GM18909 (cell line): ENCODE measurements at regions not wholly inside any gene's neighbourhood (a gene's known extent, or its start where the extent isn't known, plus 50 kb on each side); places are given as distances from the start of the nearest gene placed in this dataset.

Experiments used
- ATAC-seq: cut with Tn5 transposase; IDR thresholded peaks from one replicate; pipeline ENCODE4 v1.9.1; 2021; ENCODE audit warnings: mild to moderate bottlenecking; ENCODE audit not compliant: unreplicated experiment, poor library complexity

GRCh38 chr16:62546701-62547100 lies 510.5 kb upstream of the CDH8 start:
- ATAC-seq = no peak

GRCh38 chr16:62545039-62545438 lies 508.8 kb upstream of the CDH8 start:
- ATAC-seq = no peak

GRCh38 chr16:62543516-62543915 lies 507.3 kb upstream of the CDH8 start:
- no peak for ATAC-seq

- no peak for ATAC-seq
Observed at GRCh38 chr16:62539657-62540056, 503.4 kb upstream of the CDH8 start.

- ATAC-seq = no peak
Observed at GRCh38 chr16:62530426-62530825, 494.2 kb upstream of the CDH8 start.

GRCh38 chr16:62516001-62516400 lies 479.8 kb upstream of the CDH8 start:
- ATAC-seq = no peak

GRCh38 chr16:62503073-62503472 lies 466.8 kb upstream of the CDH8 start:
- no peak for ATAC-seq

GRCh38 chr16:62478903-62479458 lies 442.7 kb upstream of the CDH8 start:
- no peak for ATAC-seq

- no peak for ATAC-seq
Observed at GRCh38 chr16:62477796-62478195, 441.6 kb upstream of the CDH8 start.

GRCh38 chr16:62475573-62475972 lies 439.3 kb upstream of the CDH8 start:
- no peak for ATAC-seq

GRCh38 chr16:62462971-62463370 lies 426.7 kb upstream of the CDH8 start:
- ATAC-seq = no peak

- no peak for ATAC-seq
Observed at GRCh38 chr16:62450291-62450690, 414.1 kb upstream of the CDH8 start.

- ATAC-seq = no peak
Observed at GRCh38 chr16:62445909-62446308, 409.7 kb upstream of the CDH8 start.

- no peak for ATAC-seq
Observed at GRCh38 chr16:62424206-62424605, 388.0 kb upstream of the CDH8 start.

- no peak for ATAC-seq
Observed at GRCh38 chr16:62408760-62409159, 372.5 kb upstream of the CDH8 start.

GRCh38 chr16:62406387-62406786 lies 370.1 kb upstream of the CDH8 start:
- no peak for ATAC-seq

GRCh38 chr16:62404842-62405611 lies 368.8 kb upstream of the CDH8 start:
- ATAC-seq = no peak

GRCh38 chr16:62392698-62393097 lies 356.5 kb upstream of the CDH8 start:
- ATAC-seq = no peak

GRCh38 chr16:62391940-62392339 lies 355.7 kb upstream of the CDH8 start:
- no peak for ATAC-seq

GRCh38 chr16:62391134-62391533 lies 354.9 kb upstream of the CDH8 start:
- no peak for ATAC-seq

GRCh38 chr16:62390214-62390613 lies 354.0 kb upstream of the CDH8 start:
- no peak for ATAC-seq

- no peak for ATAC-seq
Observed at GRCh38 chr16:62386411-62386810, 350.2 kb upstream of the CDH8 start.
